Stomach (tissue), 4 donors: ENCODE measurements at regions not wholly inside any gene's neighbourhood (a gene's known extent, or its start where the extent isn't known, plus 50 kb on each side); places are given as distances from the start of the nearest gene placed in this dataset.

Experiments
- POLR2A ChIP-seq, 4 donors: fragments of 450-650 bp; IDR thresholded peaks; one replicate each; pipeline ENCODE4 v1.6.1; 2016; ENCODE audit warnings: antibody characterized with exemption in 4 of 4, control low read depth in 2 of 4, mild to moderate bottlenecking in 1 of 4, moderate library complexity in 1 of 4
- POLR2AphosphoS5 ChIP-seq, 3 donors: sonication (generic); formaldehyde crosslinking; IDR thresholded peaks; one replicate each; pipeline ENCODE4 v1.6.1; 2016; ENCODE audit warnings: antibody characterized with exemption in 3 of 3
- TF ChIP-seq, protein P1 (sequence below), 7 experiments: fragments of 450-650 bp in 4 of 7; fragments of 200-600 bp in 3 of 7; sonication (generic) in 3 of 7; IDR thresholded peaks; one replicate each; pipeline ENCODE4 v1.5.1; 2016 to 2019; ENCODE audit warnings: antibody characterized with exemption in 7 of 7, control low read depth in 2 of 7, mild to moderate bottlenecking in 1 of 7

DNA sequence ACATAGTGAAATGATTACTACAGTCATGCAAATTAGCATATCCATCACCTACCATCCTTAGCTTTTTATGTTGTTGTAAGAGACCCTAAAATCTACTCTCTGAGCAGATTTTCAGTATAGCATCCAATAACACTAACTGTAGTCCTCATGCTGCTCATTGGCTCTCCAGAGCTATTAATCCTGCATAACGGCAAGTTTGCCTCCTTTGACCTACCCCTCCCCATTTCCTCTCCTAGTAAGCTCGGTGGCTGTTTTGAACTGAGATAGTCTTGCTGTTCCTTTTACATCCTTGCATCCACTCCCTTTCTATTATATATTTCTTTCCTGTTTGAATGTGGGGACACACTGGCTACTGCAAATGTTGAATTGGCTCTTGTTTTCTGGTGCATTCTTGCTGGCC lies 481.5 kb downstream of the TSN start:
- TF ChIP-seq POLR2A (IDR thresholded peaks at IDR 0.05) = no peak
- TF ChIP-seq POLR2AphosphoS5 (IDR thresholded peaks at IDR 0.05) = no peak
- TF ChIP-seq, protein P1, sequence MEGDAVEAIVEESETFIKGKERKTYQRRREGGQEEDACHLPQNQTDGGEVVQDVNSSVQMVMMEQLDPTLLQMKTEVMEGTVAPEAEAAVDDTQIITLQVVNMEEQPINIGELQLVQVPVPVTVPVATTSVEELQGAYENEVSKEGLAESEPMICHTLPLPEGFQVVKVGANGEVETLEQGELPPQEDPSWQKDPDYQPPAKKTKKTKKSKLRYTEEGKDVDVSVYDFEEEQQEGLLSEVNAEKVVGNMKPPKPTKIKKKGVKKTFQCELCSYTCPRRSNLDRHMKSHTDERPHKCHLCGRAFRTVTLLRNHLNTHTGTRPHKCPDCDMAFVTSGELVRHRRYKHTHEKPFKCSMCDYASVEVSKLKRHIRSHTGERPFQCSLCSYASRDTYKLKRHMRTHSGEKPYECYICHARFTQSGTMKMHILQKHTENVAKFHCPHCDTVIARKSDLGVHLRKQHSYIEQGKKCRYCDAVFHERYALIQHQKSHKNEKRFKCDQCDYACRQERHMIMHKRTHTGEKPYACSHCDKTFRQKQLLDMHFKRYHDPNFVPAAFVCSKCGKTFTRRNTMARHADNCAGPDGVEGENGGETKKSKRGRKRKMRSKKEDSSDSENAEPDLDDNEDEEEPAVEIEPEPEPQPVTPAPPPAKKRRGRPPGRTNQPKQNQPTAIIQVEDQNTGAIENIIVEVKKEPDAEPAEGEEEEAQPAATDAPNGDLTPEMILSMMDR (IDR thresholded peaks at IDR 0.05) = no peak
